ENCODE measurements at regions not wholly inside any gene's neighbourhood (a gene's known extent, or its start where the extent isn't known, plus 50 kb on each side); places are given as distances from the start of the nearest gene placed in this dataset.
"Not testable (repeated sequence)": the region's sequence is repeated elsewhere in the genome, so short reads cannot be mapped to it uniquely, and the experiment has no call there.

- Histone ChIP-seq H3K9me3 (ENCODE audit: severe bottlenecking) (no peaks in the 10 kb centered on the region), H3K27me3 (ENCODE audit: insufficient read depth, low read depth, severe bottlenecking) (no peaks in the 10 kb centered on the region), H3K4me3 (ENCODE audit: low read depth, low read length) (no peak overlapping the region), H3K27ac (no peak overlapping the region), H3K36me3 (no peaks in the 10 kb centered on the region)
- DNase-seq: peak; percentile 3
- no peak for TF ChIP-seq CTCF (IDR thresholded peaks at IDR 0.05; ENCODE audit: low read depth, low read length)
Measured at GRCh38 chr6:170062209-170062914, 228.5 kb downstream of the DLL1 start.

- H3K9me3 ChIP-seq (ENCODE audit: severe bottlenecking): no peaks in the 10 kb centered on the region
- H3K27ac ChIP-seq: no peak overlapping the region
- H3K4me3 ChIP-seq (ENCODE audit: low read depth, low read length): no peak overlapping the region
- TF ChIP-seq CTCF (IDR thresholded peaks at IDR 0.05; ENCODE audit: low read depth, low read length): no peak
- H3K27me3 ChIP-seq (ENCODE audit: insufficient read depth, low read depth, severe bottlenecking): no peaks in the 10 kb centered on the region
- H3K36me3 ChIP-seq: no peaks in the 10 kb centered on the region
- DNase-seq: no peak
Measured at GRCh38 chr6:170058878-170059485, 231.9 kb downstream of the DLL1 start.

GRCh38 chr6:170057961-170058877 lies 232.7 kb downstream of the DLL1 start:
- no peak for TF ChIP-seq CTCF (IDR thresholded peaks at IDR 0.05; ENCODE audit: low read depth, low read length)
- no peaks in the 10 kb centered on the region for H3K9me3 ChIP-seq (ENCODE audit: severe bottlenecking)
- no peak overlapping the region for H3K4me3 ChIP-seq (ENCODE audit: low read depth, low read length)
- DNase-seq: no peak
- H3K36me3 ChIP-seq: no peaks in the 10 kb centered on the region
- no peaks in the 10 kb centered on the region for H3K27me3 ChIP-seq (ENCODE audit: insufficient read depth, low read depth, severe bottlenecking)
- H3K27ac ChIP-seq: no peak overlapping the region

- H3K36me3 ChIP-seq: no peaks in the 10 kb centered on the region
- no peak for TF ChIP-seq CTCF (IDR thresholded peaks at IDR 0.05; ENCODE audit: low read depth, low read length)
- no peaks in the 10 kb centered on the region for H3K9me3 ChIP-seq (ENCODE audit: severe bottlenecking)
- no peak for DNase-seq
- H3K4me3 ChIP-seq (ENCODE audit: low read depth, low read length): no peak overlapping the region
- no peaks in the 10 kb centered on the region for H3K27me3 ChIP-seq (ENCODE audit: insufficient read depth, low read depth, severe bottlenecking)
- H3K27ac ChIP-seq: no peak overlapping the region
Measured at GRCh38 chr6:170057034-170057734, 233.7 kb downstream of the DLL1 start.

GRCh38 chr6:170056278-170056711 lies 234.6 kb downstream of the DLL1 start:
- no peaks in the 10 kb centered on the region for H3K36me3 ChIP-seq
- H3K4me3 ChIP-seq (ENCODE audit: low read depth, low read length): no peak overlapping the region
- no peak for DNase-seq
- TF ChIP-seq CTCF (IDR thresholded peaks at IDR 0.05; ENCODE audit: low read depth, low read length): no peak
- no peaks in the 10 kb centered on the region for H3K27me3 ChIP-seq (ENCODE audit: insufficient read depth, low read depth, severe bottlenecking)
- H3K27ac ChIP-seq: no peak overlapping the region
- H3K9me3 ChIP-seq (ENCODE audit: severe bottlenecking): no peaks in the 10 kb centered on the region

GRCh38 chr6:170055797-170056196 lies 235.1 kb downstream of the DLL1 start:
- H3K4me3 ChIP-seq (ENCODE audit: low read depth, low read length); DNase-seq; H3K9me3 ChIP-seq (ENCODE audit: severe bottlenecking); H3K27ac ChIP-seq; H3K27me3 ChIP-seq (ENCODE audit: insufficient read depth, low read depth, severe bottlenecking); H3K36me3 ChIP-seq: not testable (repeated sequence)
